Fibroblast of lung (primary cell): ENCODE measurements at regions not wholly inside any gene's neighbourhood (a gene's known extent, or its start where the extent isn't known, plus 50 kb on each side); places are given as distances from the start of the nearest gene placed in this dataset.

Experiments
- EZH2 ChIP-seq: IDR thresholded peaks from 2 replicates; pipeline ENCODE4 v1.5.1; 2012; ENCODE audit warnings: low read length, control low read depth, mild to moderate bottlenecking; ENCODE audit errors: missing control alignments
- TF ChIP-seq, protein P1 (sequence below), 2 donors: IDR thresholded peaks in 1 of 2; conservative IDR thresholded peaks in 1 of 2; 1 replicate in 1 of 2; 2 replicates in 1 of 2; pipeline ENCODE4 v1.5.1; 2011 to 2012; ENCODE audit warnings: low read length in 2 of 2, control low read depth in 1 of 2, inconsistent platforms in 1 of 2, low read depth in 1 of 2, mild to moderate bottlenecking in 1 of 2

DNA sequence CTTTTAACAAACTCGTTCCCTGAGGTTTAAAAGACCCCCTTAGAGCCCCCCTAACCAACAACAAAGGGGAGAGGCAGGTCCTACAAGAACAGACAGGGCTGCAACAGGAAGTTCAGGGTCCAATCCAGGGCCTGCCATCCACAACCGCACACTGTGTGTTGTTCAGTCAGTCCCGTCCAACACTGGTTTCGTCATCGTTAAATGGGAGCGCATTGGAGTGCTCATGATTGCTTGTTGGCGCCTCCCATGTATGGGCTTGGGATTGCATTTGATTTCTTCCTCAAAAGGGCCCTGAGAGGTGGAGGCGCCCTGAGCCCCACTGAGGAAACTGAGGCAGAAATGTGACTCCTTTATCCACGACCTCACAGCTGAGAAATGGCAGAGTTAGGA, 174.1 kb downstream of the MN1 start:
- TF ChIP-seq, protein P1, sequence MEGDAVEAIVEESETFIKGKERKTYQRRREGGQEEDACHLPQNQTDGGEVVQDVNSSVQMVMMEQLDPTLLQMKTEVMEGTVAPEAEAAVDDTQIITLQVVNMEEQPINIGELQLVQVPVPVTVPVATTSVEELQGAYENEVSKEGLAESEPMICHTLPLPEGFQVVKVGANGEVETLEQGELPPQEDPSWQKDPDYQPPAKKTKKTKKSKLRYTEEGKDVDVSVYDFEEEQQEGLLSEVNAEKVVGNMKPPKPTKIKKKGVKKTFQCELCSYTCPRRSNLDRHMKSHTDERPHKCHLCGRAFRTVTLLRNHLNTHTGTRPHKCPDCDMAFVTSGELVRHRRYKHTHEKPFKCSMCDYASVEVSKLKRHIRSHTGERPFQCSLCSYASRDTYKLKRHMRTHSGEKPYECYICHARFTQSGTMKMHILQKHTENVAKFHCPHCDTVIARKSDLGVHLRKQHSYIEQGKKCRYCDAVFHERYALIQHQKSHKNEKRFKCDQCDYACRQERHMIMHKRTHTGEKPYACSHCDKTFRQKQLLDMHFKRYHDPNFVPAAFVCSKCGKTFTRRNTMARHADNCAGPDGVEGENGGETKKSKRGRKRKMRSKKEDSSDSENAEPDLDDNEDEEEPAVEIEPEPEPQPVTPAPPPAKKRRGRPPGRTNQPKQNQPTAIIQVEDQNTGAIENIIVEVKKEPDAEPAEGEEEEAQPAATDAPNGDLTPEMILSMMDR (conservative IDR thresholded peaks at IDR 0.05 in 1 of 2, IDR thresholded peaks at IDR 0.05 in 1 of 2; ENCODE audit: low read depth in 1 of 2, low read length in 2 of 2) = no peak
- TF ChIP-seq EZH2 = no peak
